ENCODE measurements at regions not wholly inside any gene's neighbourhood (a gene's known extent, or its start where the extent isn't known, plus 50 kb on each side); places are given as distances from the start of the nearest gene placed in this dataset.

DNA sequence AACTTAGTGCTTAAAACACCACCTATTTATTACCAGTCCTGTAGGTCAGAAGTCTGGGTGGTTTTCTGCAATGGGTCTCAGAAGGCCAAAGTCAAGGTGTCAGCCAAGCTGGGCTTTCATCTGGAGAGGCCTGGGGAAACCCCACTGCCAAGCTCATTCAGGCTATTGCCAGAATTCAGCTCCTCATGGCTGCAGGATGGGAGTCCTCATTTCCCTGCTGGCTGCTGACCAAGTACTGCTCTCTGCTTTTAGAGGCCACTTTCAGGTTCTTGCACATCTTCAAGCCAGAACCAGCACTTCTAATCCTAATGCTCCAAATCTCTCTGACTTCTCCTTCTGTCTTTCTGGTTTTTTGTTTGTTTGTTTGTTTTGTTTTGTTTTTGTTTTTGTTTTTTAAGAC is 109.3 kb downstream of the BCOR start:
- no peaks in the 10 kb centered on the region for H3K27me3 ChIP-seq (ENCODE audit: insufficient read depth, low read depth)
- H3K79me2 ChIP-seq (ENCODE audit: insufficient read depth, low read depth) = no peaks in the 10 kb centered on the region
- TF ChIP-seq, protein P1, sequence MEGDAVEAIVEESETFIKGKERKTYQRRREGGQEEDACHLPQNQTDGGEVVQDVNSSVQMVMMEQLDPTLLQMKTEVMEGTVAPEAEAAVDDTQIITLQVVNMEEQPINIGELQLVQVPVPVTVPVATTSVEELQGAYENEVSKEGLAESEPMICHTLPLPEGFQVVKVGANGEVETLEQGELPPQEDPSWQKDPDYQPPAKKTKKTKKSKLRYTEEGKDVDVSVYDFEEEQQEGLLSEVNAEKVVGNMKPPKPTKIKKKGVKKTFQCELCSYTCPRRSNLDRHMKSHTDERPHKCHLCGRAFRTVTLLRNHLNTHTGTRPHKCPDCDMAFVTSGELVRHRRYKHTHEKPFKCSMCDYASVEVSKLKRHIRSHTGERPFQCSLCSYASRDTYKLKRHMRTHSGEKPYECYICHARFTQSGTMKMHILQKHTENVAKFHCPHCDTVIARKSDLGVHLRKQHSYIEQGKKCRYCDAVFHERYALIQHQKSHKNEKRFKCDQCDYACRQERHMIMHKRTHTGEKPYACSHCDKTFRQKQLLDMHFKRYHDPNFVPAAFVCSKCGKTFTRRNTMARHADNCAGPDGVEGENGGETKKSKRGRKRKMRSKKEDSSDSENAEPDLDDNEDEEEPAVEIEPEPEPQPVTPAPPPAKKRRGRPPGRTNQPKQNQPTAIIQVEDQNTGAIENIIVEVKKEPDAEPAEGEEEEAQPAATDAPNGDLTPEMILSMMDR (conservative IDR thresholded peaks at IDR 0.05; ENCODE audit: low read depth, low read length) = no peak
- no peak overlapping the region for H3K9ac ChIP-seq
- no peak overlapping the region for H2AFZ ChIP-seq (ENCODE audit: low read depth)
- no peak overlapping the region for H3K4me3 ChIP-seq (IDR thresholded peaks at IDR 0.05; ENCODE audit: insufficient read depth, low read depth, low read length)
- no peaks in the 10 kb centered on the region for H3K36me3 ChIP-seq (ENCODE audit: insufficient read depth)
- H3K4me1 ChIP-seq (ENCODE audit: low read depth, poor library complexity, severe bottlenecking) = no peaks in the 10 kb centered on the region
- no peak overlapping the region for H3K4me2 ChIP-seq
- H4K20me1 ChIP-seq (ENCODE audit: insufficient read depth) = no peaks in the 10 kb centered on the region
- no peak overlapping the region for H3K27ac ChIP-seq

DNA sequence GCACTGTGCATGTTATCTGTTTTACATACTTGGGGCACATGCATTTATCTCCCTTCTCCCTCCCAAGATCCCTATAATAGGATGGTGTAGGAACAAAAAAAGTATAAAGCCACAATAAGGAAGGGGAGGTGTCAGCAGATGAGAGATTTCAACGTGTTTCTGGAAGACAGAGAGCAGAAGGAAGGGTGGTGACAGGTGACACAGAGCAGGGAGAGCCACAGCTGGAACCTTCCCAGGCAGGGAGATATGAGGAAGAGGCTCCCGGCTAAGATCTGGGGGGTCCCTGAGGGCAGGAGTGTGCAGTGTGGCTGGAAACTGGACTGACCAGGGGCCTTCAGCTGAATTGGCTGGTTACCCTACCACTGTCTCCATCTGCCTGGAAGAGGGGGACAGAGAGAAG is 107.4 kb downstream of the BCOR start:
- Histone ChIP-seq H3K27me3 (ENCODE audit: insufficient read depth, low read depth) (no peaks in the 10 kb centered on the region), H3K4me1 (ENCODE audit: low read depth, poor library complexity, severe bottlenecking) (no peaks in the 10 kb centered on the region), H4K20me1 (ENCODE audit: insufficient read depth) (no peaks in the 10 kb centered on the region), H3K36me3 (ENCODE audit: insufficient read depth) (no peaks in the 10 kb centered on the region), H3K9ac (no peak overlapping the region), H3K79me2 (ENCODE audit: insufficient read depth, low read depth) (no peaks in the 10 kb centered on the region), H2AFZ (ENCODE audit: low read depth) (no peak overlapping the region), H3K27ac (no peak overlapping the region), H3K4me3 (IDR thresholded peaks at IDR 0.05; ENCODE audit: insufficient read depth, low read depth, low read length) (no peak overlapping the region), H3K4me2 (no peak overlapping the region)
- TF ChIP-seq, protein P1 (conservative IDR thresholded peaks at IDR 0.05; ENCODE audit: low read depth, low read length) = no peak

DNA sequence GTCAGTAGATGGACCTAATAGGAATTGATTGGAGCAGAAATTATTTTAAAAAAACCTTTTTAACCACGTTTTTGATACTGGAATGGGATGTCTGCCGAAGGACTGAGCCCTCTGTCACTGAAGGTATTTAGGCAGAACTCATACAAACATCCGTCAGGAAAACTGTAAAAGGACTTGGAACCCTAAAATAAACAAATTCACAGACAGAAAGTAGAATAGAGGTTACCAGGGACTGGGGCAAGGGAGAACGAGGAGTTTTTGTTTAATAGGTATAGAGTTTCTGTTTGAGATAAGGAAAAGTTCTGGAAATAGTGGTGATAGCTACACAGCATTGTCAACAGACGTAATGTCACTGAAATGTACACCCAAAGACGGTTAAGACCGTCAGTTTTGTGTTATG is 105.5 kb downstream of the BCOR start:
- H3K4me2 ChIP-seq = no peak overlapping the region
- H4K20me1 ChIP-seq (ENCODE audit: insufficient read depth) = no peaks in the 10 kb centered on the region
- H3K36me3 ChIP-seq (ENCODE audit: insufficient read depth) = no peaks in the 10 kb centered on the region
- no peak overlapping the region for H3K4me3 ChIP-seq (IDR thresholded peaks at IDR 0.05; ENCODE audit: insufficient read depth, low read depth, low read length)
- H2AFZ ChIP-seq (ENCODE audit: low read depth) = no peak overlapping the region
- TF ChIP-seq, protein P1 (conservative IDR thresholded peaks at IDR 0.05; ENCODE audit: low read depth, low read length) = no peak
- no peaks in the 10 kb centered on the region for H3K27me3 ChIP-seq (ENCODE audit: insufficient read depth, low read depth)
- H3K4me1 ChIP-seq (ENCODE audit: low read depth, poor library complexity, severe bottlenecking) = no peaks in the 10 kb centered on the region
- no peaks in the 10 kb centered on the region for H3K79me2 ChIP-seq (ENCODE audit: insufficient read depth, low read depth)
- no peak overlapping the region for H3K27ac ChIP-seq
- no peak overlapping the region for H3K9ac ChIP-seq

DNA sequence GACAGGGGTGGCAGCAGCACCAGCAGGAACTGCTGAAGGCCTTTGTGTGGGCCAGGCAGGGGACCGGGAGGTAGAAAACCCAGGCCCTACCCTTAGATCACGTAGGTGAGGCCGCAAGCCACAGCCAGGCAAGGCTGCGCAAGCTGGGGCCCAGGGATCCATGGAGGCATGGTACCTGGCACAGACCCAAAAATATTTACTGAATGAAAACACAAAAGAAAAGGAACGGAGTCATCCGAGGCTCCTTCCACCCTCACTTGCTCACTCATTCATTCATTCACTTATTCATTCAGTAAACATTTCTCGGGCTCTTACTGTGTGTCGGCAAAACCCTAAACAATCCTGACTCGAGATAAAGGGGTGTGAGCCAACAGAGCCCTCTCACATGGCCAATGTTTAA is 102.3 kb downstream of the BCOR start:
- Histone ChIP-seq H3K79me2 (ENCODE audit: insufficient read depth, low read depth) (no peaks in the 10 kb centered on the region), H3K9ac (no peak overlapping the region), H2AFZ (ENCODE audit: low read depth) (no peak overlapping the region), H3K4me1 (ENCODE audit: low read depth, poor library complexity, severe bottlenecking) (no peaks in the 10 kb centered on the region), H3K27ac (no peak overlapping the region), H3K4me2 (no peak overlapping the region), H4K20me1 (ENCODE audit: insufficient read depth) (no peaks in the 10 kb centered on the region), H3K27me3 (ENCODE audit: insufficient read depth, low read depth) (no peaks in the 10 kb centered on the region), H3K36me3 (ENCODE audit: insufficient read depth) (no peaks in the 10 kb centered on the region), H3K4me3 (IDR thresholded peaks at IDR 0.05; ENCODE audit: insufficient read depth, low read depth, low read length) (no peak overlapping the region)
- TF ChIP-seq, protein P1 (conservative IDR thresholded peaks at IDR 0.05; ENCODE audit: low read depth, low read length) = no peak

DNA sequence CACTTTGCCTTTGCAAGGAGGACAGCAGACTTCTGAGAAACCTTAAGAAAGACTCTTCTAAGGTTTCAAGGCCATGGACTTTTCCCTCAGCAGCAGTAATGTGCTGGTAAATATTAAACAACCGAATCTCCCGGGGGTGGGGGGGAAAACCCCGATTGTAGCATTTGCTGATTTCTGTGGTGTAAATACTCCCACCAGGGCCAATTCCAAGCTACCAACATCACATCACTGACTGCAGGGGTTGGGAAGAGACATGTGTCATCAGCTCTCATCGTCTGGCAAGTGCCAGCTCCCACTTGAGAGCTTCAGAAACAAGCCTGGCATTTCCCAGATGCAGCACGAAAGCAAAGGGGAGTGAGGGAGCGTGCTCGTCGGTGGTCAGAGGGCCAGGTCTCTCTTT is 101.2 kb downstream of the BCOR start:
- no peak overlapping the region for H3K27ac ChIP-seq
- no peak overlapping the region for H3K9ac ChIP-seq
- H2AFZ ChIP-seq (ENCODE audit: low read depth) = no peak overlapping the region
- no peak overlapping the region for H3K4me2 ChIP-seq
- H3K27me3 ChIP-seq (ENCODE audit: insufficient read depth, low read depth) = no peaks in the 10 kb centered on the region
- no peaks in the 10 kb centered on the region for H4K20me1 ChIP-seq (ENCODE audit: insufficient read depth)
- TF ChIP-seq, protein P1 (conservative IDR thresholded peaks at IDR 0.05; ENCODE audit: low read depth, low read length) = no peak
- H3K4me3 ChIP-seq (IDR thresholded peaks at IDR 0.05; ENCODE audit: insufficient read depth, low read depth, low read length) = no peak overlapping the region
- no peaks in the 10 kb centered on the region for H3K36me3 ChIP-seq (ENCODE audit: insufficient read depth)
- H3K4me1 ChIP-seq (ENCODE audit: low read depth, poor library complexity, severe bottlenecking) = no peaks in the 10 kb centered on the region
- no peaks in the 10 kb centered on the region for H3K79me2 ChIP-seq (ENCODE audit: insufficient read depth, low read depth)
